ENCODE measurements at regions not wholly inside any gene's neighbourhood (a gene's known extent, or its start where the extent isn't known, plus 50 kb on each side); places are given as distances from the start of the nearest gene placed in this dataset.

DNA sequence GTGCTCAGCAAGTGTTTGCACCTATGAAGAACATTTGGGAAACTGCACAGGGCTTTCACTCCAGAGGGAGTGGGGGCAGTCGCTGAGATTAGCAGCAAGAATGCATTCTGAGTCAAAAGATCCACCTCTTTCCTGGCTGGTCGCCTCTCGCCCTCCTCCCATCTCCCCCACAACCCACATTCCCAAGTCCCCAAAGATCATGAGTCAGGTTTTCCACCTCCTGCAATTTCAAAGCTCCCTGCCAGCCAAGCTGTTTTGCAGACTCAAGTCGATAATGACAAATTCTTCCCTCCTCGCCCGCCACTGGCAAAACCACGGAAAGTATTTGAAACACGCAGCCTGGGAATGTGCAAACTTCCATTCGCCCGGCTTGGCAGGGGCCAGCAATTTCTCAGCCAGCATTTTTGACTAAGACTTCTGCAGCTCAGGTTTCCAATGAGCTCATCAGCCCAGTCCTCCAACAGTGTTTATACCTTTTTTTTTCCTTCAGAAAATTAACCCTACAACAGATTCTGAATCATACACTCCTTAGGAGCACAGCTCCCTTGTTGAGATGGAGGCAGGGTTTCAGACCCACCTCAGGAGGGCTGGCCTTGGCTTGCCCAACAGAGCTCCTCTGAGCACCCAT is 181.4 kb downstream of the SMAD6 start:
- Histone ChIP-seq H2AFZ (ENCODE audit: low read depth) (no peak overlapping the region), H3K4me3 (IDR thresholded peaks at IDR 0.05; ENCODE audit: insufficient read depth, low read depth, low read length) (no peak overlapping the region), H3K4me2 (no peak overlapping the region), H3K4me1 (ENCODE audit: low read depth, poor library complexity, severe bottlenecking) (no peaks in the 10 kb centered on the region), H3K79me2 (ENCODE audit: insufficient read depth, low read depth) (no peaks in the 10 kb centered on the region), H3K9ac (no peak overlapping the region), H4K20me1 (ENCODE audit: insufficient read depth) (no peaks in the 10 kb centered on the region), H3K36me3 (ENCODE audit: insufficient read depth) (no peaks in the 10 kb centered on the region), H3K27ac (no peak overlapping the region), H3K27me3 (ENCODE audit: insufficient read depth, low read depth) (no peaks in the 10 kb centered on the region)
- TF ChIP-seq, protein P1, sequence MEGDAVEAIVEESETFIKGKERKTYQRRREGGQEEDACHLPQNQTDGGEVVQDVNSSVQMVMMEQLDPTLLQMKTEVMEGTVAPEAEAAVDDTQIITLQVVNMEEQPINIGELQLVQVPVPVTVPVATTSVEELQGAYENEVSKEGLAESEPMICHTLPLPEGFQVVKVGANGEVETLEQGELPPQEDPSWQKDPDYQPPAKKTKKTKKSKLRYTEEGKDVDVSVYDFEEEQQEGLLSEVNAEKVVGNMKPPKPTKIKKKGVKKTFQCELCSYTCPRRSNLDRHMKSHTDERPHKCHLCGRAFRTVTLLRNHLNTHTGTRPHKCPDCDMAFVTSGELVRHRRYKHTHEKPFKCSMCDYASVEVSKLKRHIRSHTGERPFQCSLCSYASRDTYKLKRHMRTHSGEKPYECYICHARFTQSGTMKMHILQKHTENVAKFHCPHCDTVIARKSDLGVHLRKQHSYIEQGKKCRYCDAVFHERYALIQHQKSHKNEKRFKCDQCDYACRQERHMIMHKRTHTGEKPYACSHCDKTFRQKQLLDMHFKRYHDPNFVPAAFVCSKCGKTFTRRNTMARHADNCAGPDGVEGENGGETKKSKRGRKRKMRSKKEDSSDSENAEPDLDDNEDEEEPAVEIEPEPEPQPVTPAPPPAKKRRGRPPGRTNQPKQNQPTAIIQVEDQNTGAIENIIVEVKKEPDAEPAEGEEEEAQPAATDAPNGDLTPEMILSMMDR (conservative IDR thresholded peaks at IDR 0.05; ENCODE audit: low read depth, low read length): no peak

DNA sequence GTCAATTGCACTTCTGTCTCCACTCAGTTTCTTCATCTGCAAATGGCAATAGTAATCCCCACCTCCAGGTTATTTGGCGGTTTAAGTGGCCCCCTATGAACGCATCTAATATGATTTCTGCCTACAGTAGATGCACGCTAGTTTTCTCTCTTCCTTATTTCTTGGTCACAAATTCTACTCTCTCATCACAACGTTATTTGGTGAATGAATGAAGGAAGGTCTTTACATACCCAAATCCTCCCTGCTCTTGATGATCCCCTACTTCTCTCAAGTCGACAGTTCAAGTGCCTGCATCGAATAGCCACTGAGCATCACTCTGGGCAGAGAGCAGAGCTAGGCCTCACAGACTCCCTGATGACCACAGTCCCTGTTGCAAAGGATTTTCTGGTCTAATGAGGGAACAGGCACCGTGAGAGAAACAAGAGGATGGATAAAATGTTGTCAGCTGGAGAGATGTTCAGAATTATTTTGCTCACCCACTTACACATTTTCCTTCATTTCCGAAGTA is 181.2 kb upstream of the SMAD3 start:
- H3K4me2 ChIP-seq: no peak overlapping the region
- H4K20me1 ChIP-seq (ENCODE audit: insufficient read depth): no peaks in the 10 kb centered on the region
- no peaks in the 10 kb centered on the region for H3K4me1 ChIP-seq (ENCODE audit: low read depth, poor library complexity, severe bottlenecking)
- no peaks in the 10 kb centered on the region for H3K79me2 ChIP-seq (ENCODE audit: insufficient read depth, low read depth)
- H3K36me3 ChIP-seq (ENCODE audit: insufficient read depth): no peaks in the 10 kb centered on the region
- no peak overlapping the region for H3K9ac ChIP-seq
- H3K27ac ChIP-seq: no peak overlapping the region
- H2AFZ ChIP-seq (ENCODE audit: low read depth): no peak overlapping the region
- no peaks in the 10 kb centered on the region for H3K27me3 ChIP-seq (ENCODE audit: insufficient read depth, low read depth)
- H3K4me3 ChIP-seq (IDR thresholded peaks at IDR 0.05; ENCODE audit: insufficient read depth, low read depth, low read length): no peak overlapping the region
- TF ChIP-seq, protein P1 (conservative IDR thresholded peaks at IDR 0.05; ENCODE audit: low read depth, low read length): no peak

DNA sequence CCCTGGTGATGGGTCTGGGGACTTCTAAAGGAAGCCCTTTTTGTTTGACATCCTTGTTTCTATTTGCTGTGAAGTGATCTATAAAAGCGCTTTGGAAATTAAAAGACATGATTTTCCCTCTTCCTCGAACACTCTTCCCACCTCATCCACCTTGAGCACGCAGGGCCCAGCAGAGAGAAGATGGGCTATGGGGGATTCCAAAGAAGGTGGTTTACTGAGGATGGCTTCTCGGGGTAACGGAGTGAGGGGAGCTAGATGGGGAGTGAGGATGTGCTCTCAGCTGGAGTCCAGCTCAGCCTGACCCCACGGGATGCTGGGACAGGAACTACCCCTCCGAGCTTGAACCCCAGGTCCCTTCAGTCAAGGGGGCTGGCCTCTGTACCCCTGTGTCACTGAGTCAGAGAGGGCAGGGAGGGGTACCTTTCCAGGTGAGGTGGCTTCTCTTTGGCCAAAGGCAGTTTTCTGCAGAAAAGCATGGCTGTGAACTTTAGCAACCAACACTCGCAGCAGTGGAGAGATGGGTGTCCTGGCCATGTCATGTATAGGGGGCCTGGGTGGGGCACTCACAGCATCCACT is 180.7 kb upstream of the SMAD3 start:
- H3K9ac ChIP-seq: no peak overlapping the region
- no peak overlapping the region for H3K4me2 ChIP-seq
- no peaks in the 10 kb centered on the region for H3K79me2 ChIP-seq (ENCODE audit: insufficient read depth, low read depth)
- TF ChIP-seq, protein P1 (conservative IDR thresholded peaks at IDR 0.05; ENCODE audit: low read depth, low read length): no peak
- no peaks in the 10 kb centered on the region for H3K36me3 ChIP-seq (ENCODE audit: insufficient read depth)
- no peaks in the 10 kb centered on the region for H3K4me1 ChIP-seq (ENCODE audit: low read depth, poor library complexity, severe bottlenecking)
- no peaks in the 10 kb centered on the region for H4K20me1 ChIP-seq (ENCODE audit: insufficient read depth)
- no peaks in the 10 kb centered on the region for H3K27me3 ChIP-seq (ENCODE audit: insufficient read depth, low read depth)
- H3K4me3 ChIP-seq (IDR thresholded peaks at IDR 0.05; ENCODE audit: insufficient read depth, low read depth, low read length): no peak overlapping the region
- H3K27ac ChIP-seq: no peak overlapping the region
- no peak overlapping the region for H2AFZ ChIP-seq (ENCODE audit: low read depth)

DNA sequence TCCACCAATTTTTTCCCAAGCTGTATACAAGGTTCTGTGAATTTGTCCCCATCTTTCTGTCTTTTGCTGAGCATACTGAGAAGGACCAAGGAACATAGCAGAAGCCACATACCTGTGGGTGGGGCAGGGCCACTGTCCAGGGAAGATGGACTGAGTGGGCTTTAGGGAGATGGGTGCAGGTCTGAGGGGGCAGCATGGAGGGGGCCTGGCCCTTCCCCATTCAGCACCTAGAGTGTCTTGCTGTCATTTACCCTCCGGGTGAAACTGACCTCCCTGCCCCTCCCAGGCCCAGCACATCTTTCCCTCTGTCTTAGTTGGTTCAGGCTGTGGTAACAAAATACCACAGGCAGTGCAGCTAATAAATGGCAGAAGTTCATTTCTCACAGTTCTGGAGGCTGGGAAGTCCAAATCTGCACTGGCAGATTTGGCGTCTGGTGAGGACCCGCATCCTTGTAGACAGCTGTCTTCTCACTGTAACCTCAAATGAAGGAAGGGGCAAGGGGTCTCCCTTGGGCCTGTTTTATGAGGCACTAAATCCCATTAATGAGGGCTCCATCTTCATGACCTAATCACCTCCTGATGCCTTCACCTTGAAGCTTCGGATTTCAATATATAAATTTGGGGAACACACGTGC is 180.0 kb upstream of the SMAD3 start:
- Histone ChIP-seq H3K4me3 (IDR thresholded peaks at IDR 0.05; ENCODE audit: insufficient read depth, low read depth, low read length) (no peak overlapping the region), H3K27me3 (ENCODE audit: insufficient read depth, low read depth) (no peaks in the 10 kb centered on the region), H3K27ac (no peak overlapping the region), H3K4me2 (no peak overlapping the region), H4K20me1 (ENCODE audit: insufficient read depth) (no peaks in the 10 kb centered on the region), H3K9ac (no peak overlapping the region), H3K79me2 (ENCODE audit: insufficient read depth, low read depth) (no peaks in the 10 kb centered on the region), H2AFZ (ENCODE audit: low read depth) (no peak overlapping the region), H3K36me3 (ENCODE audit: insufficient read depth) (no peaks in the 10 kb centered on the region), H3K4me1 (ENCODE audit: low read depth, poor library complexity, severe bottlenecking) (no peaks in the 10 kb centered on the region)
- TF ChIP-seq, protein P1 (conservative IDR thresholded peaks at IDR 0.05; ENCODE audit: low read depth, low read length): no peak
